Uterus (tissue), 3 donors: ENCODE measurements at regions not wholly inside any gene's neighbourhood (a gene's known extent, or its start where the extent isn't known, plus 50 kb on each side); places are given as distances from the start of the nearest gene placed in this dataset.

ENCODE experiments used
- DNase-seq, 2 donors: peaks; one replicate each; pipeline ENCODE4 v3.0.0-alpha.2; 2019 to 2020
- H3K27ac ChIP-seq, 2 donors: fragments of 200-600 bp; sonication (generic); 1 replicate in 1 of 2; 2 replicates in 1 of 2; pipeline ENCODE4 v1.5.1; 2016 to 2018
- H3K27me3 ChIP-seq, 2 donors: fragments of 200-600 bp; sonication (generic); one replicate each; pipeline ENCODE4 v1.5.1; 2018 to 2019; ENCODE audit warnings: control low read depth in 1 of 2
- H3K36me3 ChIP-seq, 2 donors: fragments of 200-600 bp; sonication (generic); one replicate each; pipeline ENCODE4 v1.5.1; 2019; ENCODE audit warnings: control low read depth in 1 of 2
- H3K4me1 ChIP-seq, 2 donors: fragments of 200-600 bp; sonication (generic); one replicate each; pipeline ENCODE4 v1.5.1; 2018 to 2019; ENCODE audit warnings: control low read depth in 1 of 2
- H3K4me3 ChIP-seq, 2 donors: fragments of 200-600 bp; sonication (generic); 1 replicate in 1 of 2; 2 replicates in 1 of 2; pipeline ENCODE4 v1.5.1; 2018 to 2019; ENCODE audit warnings: mild to moderate bottlenecking in 1 of 2
- H3K9me3 ChIP-seq, 2 donors: fragments of 200-600 bp; sonication (generic); one replicate each; pipeline ENCODE4 v1.5.1; 2019; ENCODE audit warnings: control low read depth in 1 of 2
- POLR2A ChIP-seq, 2 donors: fragments of 450-650 bp; IDR thresholded peaks; one replicate each; pipeline ENCODE4 v1.6.1; 2016; ENCODE audit warnings: antibody characterized with exemption in 2 of 2, mild to moderate bottlenecking in 1 of 2, moderate library complexity in 1 of 2
- intact Hi-C: fragments of 100-400 bp; cut with DNase I; formaldehyde crosslinking; loops from one replicate; pipeline ENCODE4 v1.15.1; 2023; ENCODE audit warnings: low total_unique reads
- TF ChIP-seq, protein P1 (sequence below), 4 experiments: fragments of 200-600 bp in 2 of 4; fragments of 450-650 bp in 2 of 4; sonication (generic) in 2 of 4; IDR thresholded peaks; one replicate each; pipeline ENCODE4 v1.5.1; 2016 to 2019; ENCODE audit warnings: antibody characterized with exemption in 4 of 4, mild to moderate bottlenecking in 2 of 4, moderate library complexity in 1 of 4
- donor health status: DM: yes; HTN: yes; CAD: no.

DNA sequence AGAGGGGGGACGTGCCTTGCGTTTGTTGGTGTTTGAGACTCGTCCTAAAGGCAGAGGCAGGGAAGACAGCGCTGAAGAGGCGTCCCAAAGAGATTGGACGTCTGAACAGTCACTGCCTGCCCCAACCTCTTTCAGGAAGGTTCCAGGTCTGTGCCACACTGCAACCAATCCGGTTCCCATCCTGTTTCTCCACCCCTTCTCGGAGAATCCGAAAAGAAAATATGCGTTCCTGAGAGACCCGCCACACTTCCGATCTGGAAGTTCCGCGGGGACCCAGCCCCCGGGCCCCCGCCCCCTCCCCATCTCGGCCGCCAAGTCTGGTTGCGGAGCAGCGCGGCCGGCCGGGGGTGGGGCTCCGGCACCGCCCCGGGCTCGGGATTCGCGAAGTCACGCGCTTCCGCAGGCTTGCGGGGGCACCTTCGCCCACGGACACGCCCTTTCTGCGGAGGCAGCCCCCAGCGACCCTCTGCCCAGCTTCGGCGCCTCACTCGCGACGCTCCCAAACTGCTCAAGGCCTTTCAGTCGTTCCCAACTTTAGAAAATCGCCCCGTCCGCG lies 124.5 kb upstream of the DPYD start:
- peaks cover 3 to 46% of the 10 kb centered on the region in 2 donors for H3K27me3 ChIP-seq

DNA sequence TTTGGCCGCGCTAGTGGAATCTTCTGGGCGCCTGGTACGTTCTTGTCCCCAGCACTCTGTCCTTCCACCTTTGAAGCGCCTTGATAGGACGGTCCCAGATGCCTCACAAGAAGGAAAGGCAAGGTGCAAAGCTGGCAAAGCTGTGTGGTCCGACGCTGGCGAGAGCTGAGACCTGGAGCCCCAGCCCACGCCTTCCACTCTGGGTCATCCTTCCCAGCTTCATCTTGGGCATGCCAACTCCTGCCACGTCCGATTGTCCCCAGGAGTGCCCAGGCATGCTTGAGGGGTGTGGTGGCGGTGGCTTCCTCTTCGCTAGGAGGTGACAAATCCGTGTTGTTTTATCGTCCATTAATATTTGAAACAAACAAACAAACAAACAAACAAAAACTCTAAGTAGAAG lies 123.9 kb upstream of the DPYD start:
- intact Hi-C loops, result loop anchor here (5.0 kb wide), 1 partner anchor 1807 kb away; no protein-coding TSS in a partner anchor
- Histone ChIP-seq H3K27me3 (peaks cover 3 to 41% of the 10 kb centered on the region in 2 donors), H3K4me1 (peaks cover 0 to 6% of the 10 kb centered on the region in 2 donors), H3K4me3 (no peak overlapping the region), H3K27ac (no peak overlapping the region), H3K9me3 (no peaks in the 10 kb centered on the region), H3K36me3 (no peaks in the 10 kb centered on the region)
- no peak for TF ChIP-seq POLR2A (IDR thresholded peaks at IDR 0.05)
- TF ChIP-seq, protein P1, sequence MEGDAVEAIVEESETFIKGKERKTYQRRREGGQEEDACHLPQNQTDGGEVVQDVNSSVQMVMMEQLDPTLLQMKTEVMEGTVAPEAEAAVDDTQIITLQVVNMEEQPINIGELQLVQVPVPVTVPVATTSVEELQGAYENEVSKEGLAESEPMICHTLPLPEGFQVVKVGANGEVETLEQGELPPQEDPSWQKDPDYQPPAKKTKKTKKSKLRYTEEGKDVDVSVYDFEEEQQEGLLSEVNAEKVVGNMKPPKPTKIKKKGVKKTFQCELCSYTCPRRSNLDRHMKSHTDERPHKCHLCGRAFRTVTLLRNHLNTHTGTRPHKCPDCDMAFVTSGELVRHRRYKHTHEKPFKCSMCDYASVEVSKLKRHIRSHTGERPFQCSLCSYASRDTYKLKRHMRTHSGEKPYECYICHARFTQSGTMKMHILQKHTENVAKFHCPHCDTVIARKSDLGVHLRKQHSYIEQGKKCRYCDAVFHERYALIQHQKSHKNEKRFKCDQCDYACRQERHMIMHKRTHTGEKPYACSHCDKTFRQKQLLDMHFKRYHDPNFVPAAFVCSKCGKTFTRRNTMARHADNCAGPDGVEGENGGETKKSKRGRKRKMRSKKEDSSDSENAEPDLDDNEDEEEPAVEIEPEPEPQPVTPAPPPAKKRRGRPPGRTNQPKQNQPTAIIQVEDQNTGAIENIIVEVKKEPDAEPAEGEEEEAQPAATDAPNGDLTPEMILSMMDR (IDR thresholded peaks at IDR 0.05), result no peak
- no peak for DNase-seq

More for the DNA sequence above, 124.5 kb upstream of the DPYD start:
- intact Hi-C loops, result loop anchor here (5.0 kb wide), 1 partner anchor 1808 kb away; no protein-coding TSS in a partner anchor
- Histone ChIP-seq H3K4me1 (peaks cover 0 to 6% of the 10 kb centered on the region in 2 donors), H3K9me3 (no peaks in the 10 kb centered on the region), H3K36me3 (no peaks in the 10 kb centered on the region), H3K27ac (no peak overlapping the region), H3K4me3 (no peak overlapping the region)
- no peak for DNase-seq
- TF ChIP-seq, protein P1 (IDR thresholded peaks at IDR 0.05), result no peak
- TF ChIP-seq POLR2A (IDR thresholded peaks at IDR 0.05), result no peak

DNA sequence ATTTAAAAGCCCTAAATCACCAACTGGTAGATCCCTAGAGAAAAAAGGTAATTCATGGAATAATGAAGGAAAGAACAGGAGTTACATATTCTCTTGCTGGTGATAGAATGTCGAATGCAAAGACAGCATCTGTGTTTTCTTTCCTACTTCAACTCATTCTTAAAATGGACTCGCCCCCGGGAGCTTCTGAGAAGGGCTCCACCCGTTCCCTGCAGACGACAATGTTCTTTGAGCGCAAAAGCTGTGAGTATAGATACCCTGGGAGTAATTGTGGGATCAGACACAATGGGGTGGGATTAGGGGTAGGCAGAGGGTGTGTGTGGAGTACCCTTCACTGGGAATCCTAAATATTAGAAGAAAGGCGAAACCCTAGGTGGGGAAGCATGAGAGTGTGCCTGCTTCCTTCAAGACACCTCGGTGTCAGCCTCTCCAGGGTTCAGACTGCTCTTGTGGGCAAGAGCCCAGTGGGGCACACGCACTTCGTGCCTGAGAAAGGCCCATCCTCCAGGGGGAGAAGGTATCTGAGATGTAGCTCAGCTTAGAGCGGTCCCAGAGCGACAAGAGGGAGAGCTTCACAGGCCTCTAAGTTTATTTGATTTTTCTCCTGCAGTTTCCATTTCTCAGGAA lies 123.3 kb upstream of the DPYD start:
- no peaks in the 10 kb centered on the region for H3K9me3 ChIP-seq
- intact Hi-C loops, result no loop called here
- H3K4me1 ChIP-seq, result peaks cover 0 to 6% of the 10 kb centered on the region in 2 donors
- no peak overlapping the region for H3K4me3 ChIP-seq
- H3K27ac ChIP-seq, result no peak overlapping the region
- DNase-seq, result no peak
- no peaks in the 10 kb centered on the region for H3K36me3 ChIP-seq
- TF ChIP-seq, protein P1 (IDR thresholded peaks at IDR 0.05), result no peak
- no peak for TF ChIP-seq POLR2A (IDR thresholded peaks at IDR 0.05)
- H3K27me3 ChIP-seq, result peaks cover 3 to 35% of the 10 kb centered on the region in 2 donors

DNA sequence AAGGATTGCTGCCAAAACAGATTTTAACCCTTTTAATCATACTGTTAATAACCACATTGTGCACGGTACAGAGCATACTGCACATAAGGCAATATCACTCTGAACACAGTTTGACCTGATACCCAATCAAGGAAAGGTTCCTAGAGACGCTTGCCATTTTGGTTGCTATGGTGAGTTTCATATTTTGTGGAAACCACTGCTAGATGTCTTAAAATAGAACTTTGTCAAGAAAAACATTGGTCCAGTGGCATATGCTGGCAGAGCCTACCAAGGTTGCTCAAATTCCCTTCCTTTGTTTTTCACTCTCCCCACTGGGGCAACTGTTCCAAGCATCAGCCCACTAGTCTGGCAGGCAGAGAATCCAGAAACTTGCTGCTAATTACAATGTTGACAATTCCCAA lies 114.8 kb upstream of the DPYD start:
- Histone ChIP-seq H3K4me1 (no peaks in the 10 kb centered on the region), H3K4me3 (no peak overlapping the region), H3K36me3 (no peaks in the 10 kb centered on the region), H3K27ac (no peak overlapping the region), H3K27me3 (no peaks in the 10 kb centered on the region), H3K9me3 (no peaks in the 10 kb centered on the region)
- DNase-seq, result no peak
- intact Hi-C loops, result no loop called here
- no peak for TF ChIP-seq POLR2A (IDR thresholded peaks at IDR 0.05)
- TF ChIP-seq, protein P1 (IDR thresholded peaks at IDR 0.05), result no peak

DNA sequence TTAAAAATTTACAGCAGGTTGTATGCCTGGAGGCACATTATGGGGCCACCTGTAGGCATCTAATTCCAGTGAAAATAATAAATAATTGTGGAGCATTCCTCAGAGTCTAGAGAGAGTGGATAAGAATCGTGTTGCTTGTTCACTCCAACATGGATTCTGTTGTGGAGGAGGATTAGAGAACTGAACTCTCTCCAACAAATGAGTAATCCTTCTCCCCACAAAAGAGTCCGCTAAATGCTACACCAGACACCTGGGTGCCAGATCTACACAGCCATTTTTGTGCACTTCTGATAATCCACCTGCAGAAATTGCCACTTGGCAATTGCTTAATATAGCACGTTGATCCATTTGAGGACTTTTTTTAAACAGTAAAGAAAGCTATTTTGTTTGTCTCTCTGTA lies 113.7 kb upstream of the DPYD start:
- no peak for TF ChIP-seq POLR2A (IDR thresholded peaks at IDR 0.05)
- TF ChIP-seq, protein P1 (IDR thresholded peaks at IDR 0.05), result no peak
- no peaks in the 10 kb centered on the region for H3K27me3 ChIP-seq
- intact Hi-C loops, result no loop called here
- no peaks in the 10 kb centered on the region for H3K4me1 ChIP-seq
- H3K27ac ChIP-seq, result no peak overlapping the region
- no peaks in the 10 kb centered on the region for H3K9me3 ChIP-seq
- H3K4me3 ChIP-seq, result no peak overlapping the region
- DNase-seq, result no peak
- no peaks in the 10 kb centered on the region for H3K36me3 ChIP-seq
